ENCODE measurements at regions not wholly inside any gene's neighbourhood (a gene's known extent, or its start where the extent isn't known, plus 50 kb on each side); places are given as distances from the start of the nearest gene placed in this dataset.

DNA sequence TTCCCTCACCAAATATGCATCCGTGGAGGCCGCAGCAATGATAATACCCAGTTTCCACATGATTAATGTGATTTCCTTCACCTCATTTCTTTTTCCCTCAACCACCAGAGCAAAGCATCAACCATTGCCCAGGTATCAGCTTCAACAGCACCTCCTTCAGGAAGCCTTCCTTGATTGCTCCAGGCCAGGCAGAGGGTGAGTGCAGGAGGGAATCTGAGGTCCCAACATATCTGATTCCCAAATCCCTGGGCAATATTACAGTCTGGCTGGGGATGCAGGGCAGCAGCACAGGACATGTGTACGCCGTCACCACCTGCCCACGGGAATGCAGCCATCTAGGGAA, 142.4 kb upstream of the MYCN start:
- TF ChIP-seq, protein P1, sequence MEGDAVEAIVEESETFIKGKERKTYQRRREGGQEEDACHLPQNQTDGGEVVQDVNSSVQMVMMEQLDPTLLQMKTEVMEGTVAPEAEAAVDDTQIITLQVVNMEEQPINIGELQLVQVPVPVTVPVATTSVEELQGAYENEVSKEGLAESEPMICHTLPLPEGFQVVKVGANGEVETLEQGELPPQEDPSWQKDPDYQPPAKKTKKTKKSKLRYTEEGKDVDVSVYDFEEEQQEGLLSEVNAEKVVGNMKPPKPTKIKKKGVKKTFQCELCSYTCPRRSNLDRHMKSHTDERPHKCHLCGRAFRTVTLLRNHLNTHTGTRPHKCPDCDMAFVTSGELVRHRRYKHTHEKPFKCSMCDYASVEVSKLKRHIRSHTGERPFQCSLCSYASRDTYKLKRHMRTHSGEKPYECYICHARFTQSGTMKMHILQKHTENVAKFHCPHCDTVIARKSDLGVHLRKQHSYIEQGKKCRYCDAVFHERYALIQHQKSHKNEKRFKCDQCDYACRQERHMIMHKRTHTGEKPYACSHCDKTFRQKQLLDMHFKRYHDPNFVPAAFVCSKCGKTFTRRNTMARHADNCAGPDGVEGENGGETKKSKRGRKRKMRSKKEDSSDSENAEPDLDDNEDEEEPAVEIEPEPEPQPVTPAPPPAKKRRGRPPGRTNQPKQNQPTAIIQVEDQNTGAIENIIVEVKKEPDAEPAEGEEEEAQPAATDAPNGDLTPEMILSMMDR (IDR thresholded peaks at IDR 0.05 in 4 of 5, conservative IDR thresholded peaks at IDR 0.05 in 1 of 5): no peak
- TF ChIP-seq POLR2A (IDR thresholded peaks at IDR 0.05): no peak
